Transverse colon (tissue), 4 donors: ENCODE measurements at regions not wholly inside any gene's neighbourhood (a gene's known extent, or its start where the extent isn't known, plus 50 kb on each side); places are given as distances from the start of the nearest gene placed in this dataset.

Experiments used
- EP300 ChIP-seq: sonication (generic); formaldehyde crosslinking; IDR thresholded peaks from one replicate; pipeline ENCODE4 v1.6.1; 2017; ENCODE audit warnings: antibody characterized with exemption, low read depth
- POLR2A ChIP-seq: fragments of 450-650 bp; IDR thresholded peaks from one replicate; pipeline ENCODE4 v1.6.1; 2016; ENCODE audit warnings: antibody characterized with exemption, mild to moderate bottlenecking, moderate library complexity
- POLR2AphosphoS5 ChIP-seq, 3 donors: sonication (generic); formaldehyde crosslinking; IDR thresholded peaks; one replicate each; pipeline ENCODE4 v1.6.1; 2016; ENCODE audit warnings: antibody characterized with exemption in 3 of 3
- TF ChIP-seq, protein P1 (sequence below), 5 experiments: fragments of 200-600 bp in 3 of 5; fragments of 450-650 bp in 2 of 5; sonication (generic) in 3 of 5; IDR thresholded peaks; 1 replicate in 2 of 5; 2 replicates in 3 of 5; pipeline ENCODE4 v1.5.1; 2016 to 2017; ENCODE audit warnings: antibody characterized with exemption in 5 of 5, inconsistent platforms in 3 of 5, mild to moderate bottlenecking in 2 of 5, moderate library complexity in 1 of 5

DNA sequence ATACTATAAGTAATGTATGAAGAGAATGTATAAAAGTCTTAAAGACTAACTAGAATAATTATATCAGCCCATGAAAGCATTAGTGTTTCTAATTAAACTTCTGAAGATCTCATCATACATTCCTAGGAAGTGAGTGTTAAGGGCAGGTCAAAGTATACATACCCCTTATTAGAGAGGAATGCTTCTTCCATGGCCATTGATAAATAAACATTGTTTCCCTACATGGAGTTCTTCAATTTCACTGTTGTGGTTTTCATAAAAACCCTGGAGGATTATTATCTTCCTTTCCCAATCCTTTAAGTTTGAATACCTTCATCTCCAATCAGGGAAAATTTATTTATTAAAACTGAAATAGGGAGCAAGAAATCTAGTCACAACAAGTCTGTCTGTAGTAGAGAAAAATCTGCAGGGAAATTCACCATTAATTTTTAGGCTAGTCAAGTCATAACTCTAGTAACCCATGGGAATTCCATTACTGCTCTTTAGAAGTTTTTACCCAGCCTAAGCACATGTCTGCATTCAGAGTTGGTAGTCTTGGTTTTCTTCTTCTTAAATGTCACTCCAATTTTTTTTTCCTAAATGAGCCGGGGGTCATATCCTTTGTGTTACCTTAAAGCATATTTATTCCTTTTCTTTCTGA lies 147.0 kb downstream of the TNFSF18 start:
- TF ChIP-seq EP300, result no peak
- no peak for TF ChIP-seq POLR2A
- TF ChIP-seq, protein P1, sequence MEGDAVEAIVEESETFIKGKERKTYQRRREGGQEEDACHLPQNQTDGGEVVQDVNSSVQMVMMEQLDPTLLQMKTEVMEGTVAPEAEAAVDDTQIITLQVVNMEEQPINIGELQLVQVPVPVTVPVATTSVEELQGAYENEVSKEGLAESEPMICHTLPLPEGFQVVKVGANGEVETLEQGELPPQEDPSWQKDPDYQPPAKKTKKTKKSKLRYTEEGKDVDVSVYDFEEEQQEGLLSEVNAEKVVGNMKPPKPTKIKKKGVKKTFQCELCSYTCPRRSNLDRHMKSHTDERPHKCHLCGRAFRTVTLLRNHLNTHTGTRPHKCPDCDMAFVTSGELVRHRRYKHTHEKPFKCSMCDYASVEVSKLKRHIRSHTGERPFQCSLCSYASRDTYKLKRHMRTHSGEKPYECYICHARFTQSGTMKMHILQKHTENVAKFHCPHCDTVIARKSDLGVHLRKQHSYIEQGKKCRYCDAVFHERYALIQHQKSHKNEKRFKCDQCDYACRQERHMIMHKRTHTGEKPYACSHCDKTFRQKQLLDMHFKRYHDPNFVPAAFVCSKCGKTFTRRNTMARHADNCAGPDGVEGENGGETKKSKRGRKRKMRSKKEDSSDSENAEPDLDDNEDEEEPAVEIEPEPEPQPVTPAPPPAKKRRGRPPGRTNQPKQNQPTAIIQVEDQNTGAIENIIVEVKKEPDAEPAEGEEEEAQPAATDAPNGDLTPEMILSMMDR (IDR thresholded peaks at IDR 0.05), result no peak
- TF ChIP-seq POLR2AphosphoS5 (IDR thresholded peaks at IDR 0.05), result no peak
